ENCODE measurements at regions not wholly inside any gene's neighbourhood (a gene's known extent, or its start where the extent isn't known, plus 50 kb on each side); places are given as distances from the start of the nearest gene placed in this dataset.

- H3K27ac ChIP-seq (ENCODE audit: low read depth in 1 of 2, low read length in 1 of 2): no peak overlapping the region
- ATAC-seq (ENCODE audit: insufficient read depth, low FRiP score): no peak
- H3K27me3 ChIP-seq (ENCODE audit: control insufficient read depth in 3 of 3, insufficient read depth in 3 of 3, low read length in 2 of 3): no peaks in the 10 kb centered on the region
- no peak overlapping the region for H3K4me3 ChIP-seq
- no peaks in the 10 kb centered on the region for H3K9me3 ChIP-seq (ENCODE audit: control insufficient read depth in 4 of 4, insufficient read depth in 3 of 4, low read length in 3 of 4)
- peak in 2 of 3 donors; percentile 23 to 26 for DNase-seq
- no peak for TF ChIP-seq CTCF (IDR thresholded peaks at IDR 0.05; ENCODE audit: control extremely low read depth, extremely low read depth)
- H3K4me1 ChIP-seq (ENCODE audit: control insufficient read depth in 5 of 5, insufficient read depth in 5 of 5, low read length in 5 of 5): no peaks in the 10 kb centered on the region
- no peaks in the 10 kb centered on the region for H3K36me3 ChIP-seq (ENCODE audit: control insufficient read depth in 4 of 4, insufficient read depth in 4 of 4, low read length in 4 of 4)
- H3K9ac ChIP-seq (ENCODE audit: insufficient read depth in 1 of 2, low read length in 2 of 2): no peak overlapping the region
Measured at GRCh38 chr7:15891151-15891881, 204.8 kb upstream of the MEOX2 start.

GRCh38 chr7:15889507-15889906 is 203.0 kb upstream of the MEOX2 start:
- no peaks in the 10 kb centered on the region for H3K27me3 ChIP-seq (ENCODE audit: control insufficient read depth in 3 of 3, insufficient read depth in 3 of 3, low read length in 2 of 3)
- H3K27ac ChIP-seq (ENCODE audit: low read depth in 1 of 2, low read length in 1 of 2): no peak overlapping the region
- H3K9ac ChIP-seq (ENCODE audit: insufficient read depth in 1 of 2, low read length in 2 of 2): no peak overlapping the region
- peak; percentile 69 for ATAC-seq (ENCODE audit: insufficient read depth, low FRiP score)
- H3K9me3 ChIP-seq (ENCODE audit: control insufficient read depth in 4 of 4, insufficient read depth in 3 of 4, low read length in 3 of 4): no peaks in the 10 kb centered on the region
- no peaks in the 10 kb centered on the region for H3K4me1 ChIP-seq (ENCODE audit: control insufficient read depth in 5 of 5, insufficient read depth in 5 of 5, low read length in 5 of 5)
- DNase-seq: no peak
- H3K36me3 ChIP-seq (ENCODE audit: control insufficient read depth in 4 of 4, insufficient read depth in 4 of 4, low read length in 4 of 4): no peaks in the 10 kb centered on the region
- 72 to 76% methylated on average over 3 of the region's 3 CpGs for WGBS, 2 donors
- TF ChIP-seq CTCF (IDR thresholded peaks at IDR 0.05; ENCODE audit: control extremely low read depth, extremely low read depth): no peak
- H3K4me3 ChIP-seq: no peak overlapping the region

GRCh38 chr7:15888090-15888489 is 201.6 kb upstream of the MEOX2 start:
- no peaks in the 10 kb centered on the region for H3K9me3 ChIP-seq (ENCODE audit: control insufficient read depth in 4 of 4, insufficient read depth in 3 of 4, low read length in 3 of 4)
- H3K9ac ChIP-seq (ENCODE audit: insufficient read depth in 1 of 2, low read length in 2 of 2): no peak overlapping the region
- WGBS, 2 donors: 77 to 84% methylated on average over 1 of the region's 1 CpG
- no peak for TF ChIP-seq CTCF (IDR thresholded peaks at IDR 0.05; ENCODE audit: control extremely low read depth, extremely low read depth)
- DNase-seq (no peak), ATAC-seq (ENCODE audit: insufficient read depth, low FRiP score) (no peak)
- no peak overlapping the region for H3K4me3 ChIP-seq
- no peak overlapping the region for H3K27ac ChIP-seq (ENCODE audit: low read depth in 1 of 2, low read length in 1 of 2)
- H3K27me3 ChIP-seq (ENCODE audit: control insufficient read depth in 3 of 3, insufficient read depth in 3 of 3, low read length in 2 of 3): no peaks in the 10 kb centered on the region
- no peaks in the 10 kb centered on the region for H3K4me1 ChIP-seq (ENCODE audit: control insufficient read depth in 5 of 5, insufficient read depth in 5 of 5, low read length in 5 of 5)
- H3K36me3 ChIP-seq (ENCODE audit: control insufficient read depth in 4 of 4, insufficient read depth in 4 of 4, low read length in 4 of 4): no peaks in the 10 kb centered on the region

- DNase-seq (no peak), ATAC-seq (ENCODE audit: insufficient read depth, low FRiP score) (no peak)
- WGBS, 2 donors: 86 to 93% methylated on average over 1 of the region's 1 CpG
Measured at GRCh38 chr7:15886626-15887025, 200.1 kb upstream of the MEOX2 start.

More at GRCh38 chr7:15886626-15887025, 200.1 kb upstream of the MEOX2 start:
- H3K27me3 ChIP-seq (ENCODE audit: control insufficient read depth in 3 of 3, insufficient read depth in 3 of 3, low read length in 2 of 3): no peaks in the 10 kb centered on the region
- no peaks in the 10 kb centered on the region for H3K4me1 ChIP-seq (ENCODE audit: control insufficient read depth in 5 of 5, insufficient read depth in 5 of 5, low read length in 5 of 5)
- TF ChIP-seq CTCF (IDR thresholded peaks at IDR 0.05; ENCODE audit: control extremely low read depth, extremely low read depth): no peak
- no peaks in the 10 kb centered on the region for H3K36me3 ChIP-seq (ENCODE audit: control insufficient read depth in 4 of 4, insufficient read depth in 4 of 4, low read length in 4 of 4)
- no peak overlapping the region for H3K27ac ChIP-seq (ENCODE audit: low read depth in 1 of 2, low read length in 1 of 2)
- H3K9me3 ChIP-seq (ENCODE audit: control insufficient read depth in 4 of 4, insufficient read depth in 3 of 4, low read length in 3 of 4): no peaks in the 10 kb centered on the region
- no peak overlapping the region for H3K9ac ChIP-seq (ENCODE audit: insufficient read depth in 1 of 2, low read length in 2 of 2)
- no peak overlapping the region for H3K4me3 ChIP-seq
